Activated naive CD8-positive, alpha-beta T cell treated with anti-CD3 and anti-CD28 coated beads, Interleukin-2, amount 10 ng/mL, durations not matched to agents 7 days and 5 days (primary cell): ENCODE measurements at regions not wholly inside any gene's neighbourhood (a gene's known extent, or its start where the extent isn't known, plus 50 kb on each side); places are given as distances from the start of the nearest gene placed in this dataset.
"Not testable (repeated sequence)": the region's sequence is repeated elsewhere in the genome, so short reads cannot be mapped to it uniquely, and the experiment has no call there.

ENCODE experiments used
- ATAC-seq: fragments of 150-1000 bp; cut with Tn5 transposase; one replicate; pipeline ENCODE4 v1.10.0; 2021; ENCODE audit warnings: low read depth, moderate library complexity
- POLR2A ChIA-PET: fragments of 350-600 bp; sonication (Branson Sonifier 250); formaldehyde crosslinking; loops from one replicate; lab custom pipeline; 2021; ENCODE audit warnings: antibody characterized with exemption; lab: Charles Lee
- DNase-seq: peaks from one replicate; pipeline ENCODE4 v3.0.0; 2021
- H3K27ac Mint-ChIP-seq: one replicate; pipeline ENCODE4 v1.8.0; 2022; ENCODE audit warnings: mild to moderate bottlenecking, mixed read lengths
- H3K27me3 Mint-ChIP-seq: one replicate; pipeline ENCODE4 v1.8.0; 2022; ENCODE audit warnings: mild to moderate bottlenecking, moderate library complexity, mixed read lengths
- H3K36me3 Mint-ChIP-seq: one replicate; pipeline ENCODE4 v1.8.0; 2021; ENCODE audit warnings: mild to moderate bottlenecking, mixed read lengths
- H3K4me1 Mint-ChIP-seq: one replicate; pipeline ENCODE4 v1.8.0; 2021; ENCODE audit warnings: mixed read lengths
- H3K4me3 Mint-ChIP-seq: one replicate; pipeline ENCODE4 v1.8.0; 2022; ENCODE audit warnings: mild to moderate bottlenecking, moderate library complexity, mixed read lengths
- H3K9me3 Mint-ChIP-seq: one replicate; pipeline ENCODE4 v1.8.0; 2021; ENCODE audit warnings: mixed read lengths

DNA sequence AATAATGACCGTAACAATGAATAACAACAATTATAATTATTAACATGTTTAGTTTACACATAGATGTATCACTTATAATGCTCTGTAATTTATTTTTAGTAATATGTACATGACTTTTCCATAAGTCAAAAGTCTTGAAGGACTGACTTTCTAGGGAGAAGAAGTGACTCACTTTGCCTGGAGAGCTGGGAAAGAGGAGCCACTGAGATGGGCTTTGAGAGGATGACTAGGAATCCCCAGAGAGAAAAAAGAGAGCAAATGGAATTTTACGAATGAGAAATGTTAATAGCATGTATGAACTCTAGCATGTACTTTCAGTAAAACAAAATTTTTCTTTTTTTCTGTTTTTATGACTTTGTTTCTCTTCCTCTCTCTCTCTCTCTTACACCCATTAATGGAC lies 67.8 kb upstream of the RALY start:
- Mint-ChIP-seq H3K27me3 (peaks cover 11% of the 10 kb centered on the region), H3K4me3 (no peak overlapping the region), H3K27ac (no peak overlapping the region), H3K4me1 (no peaks in the 10 kb centered on the region), H3K9me3 (no peaks in the 10 kb centered on the region), H3K36me3 (no peaks in the 10 kb centered on the region)
- DNase-seq, result no peak
- POLR2A ChIA-PET, result no interaction called here
- ATAC-seq, result no peak

DNA sequence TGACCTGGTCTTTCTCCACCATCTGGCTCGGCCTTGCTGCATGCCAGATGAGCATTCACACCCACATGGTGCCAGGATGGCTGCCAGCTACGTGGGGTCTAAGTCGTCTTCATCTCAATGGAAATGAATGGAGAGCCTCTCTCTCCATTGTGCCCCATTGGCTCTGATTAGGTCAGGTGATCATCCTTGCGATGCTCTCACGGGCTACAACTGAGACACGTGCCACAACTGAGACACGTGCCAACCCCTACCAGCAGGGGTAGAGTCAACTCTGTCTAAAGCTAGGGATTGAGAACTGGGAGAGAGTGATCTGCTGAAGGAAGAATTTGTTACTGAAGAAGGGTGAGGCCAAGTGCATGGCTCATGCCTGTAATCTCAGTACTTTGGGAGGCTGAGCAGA lies 67.3 kb upstream of the RALY start:
- DNase-seq (no peak), ATAC-seq (no peak)
- Mint-ChIP-seq H3K9me3 (no peaks in the 10 kb centered on the region), H3K4me1 (no peaks in the 10 kb centered on the region), H3K36me3 (no peaks in the 10 kb centered on the region), H3K4me3 (no peak overlapping the region), H3K27ac (no peak overlapping the region), H3K27me3 (peaks cover 11% of the 10 kb centered on the region)
- POLR2A ChIA-PET, result no interaction called here

DNA sequence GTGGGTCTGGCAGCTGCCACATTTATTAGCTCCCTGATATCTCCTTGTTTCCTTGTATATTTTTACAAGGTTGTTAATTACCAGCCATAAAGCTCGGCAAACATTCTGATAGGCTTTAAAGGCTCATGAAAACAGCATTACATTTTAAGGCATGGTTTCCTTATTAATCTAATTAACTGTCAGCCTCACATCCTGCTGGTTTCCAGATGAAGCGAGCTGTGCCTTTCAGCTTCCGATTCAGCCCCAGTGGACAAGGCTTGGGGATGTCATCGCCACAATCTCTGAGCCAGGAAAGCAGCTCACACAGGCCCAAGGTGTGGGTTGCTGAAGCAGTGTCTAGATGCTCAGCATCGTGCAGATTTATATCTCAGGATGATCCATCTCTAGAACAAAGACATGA lies 66.0 kb upstream of the RALY start:
- ATAC-seq, result no peak
- no peak for DNase-seq
- Mint-ChIP-seq H3K9me3 (no peaks in the 10 kb centered on the region), H3K27me3 (peaks cover 9% of the 10 kb centered on the region), H3K4me3 (no peak overlapping the region), H3K27ac (no peak overlapping the region), H3K36me3 (no peaks in the 10 kb centered on the region), H3K4me1 (no peaks in the 10 kb centered on the region)
- POLR2A ChIA-PET, result no interaction called here

DNA sequence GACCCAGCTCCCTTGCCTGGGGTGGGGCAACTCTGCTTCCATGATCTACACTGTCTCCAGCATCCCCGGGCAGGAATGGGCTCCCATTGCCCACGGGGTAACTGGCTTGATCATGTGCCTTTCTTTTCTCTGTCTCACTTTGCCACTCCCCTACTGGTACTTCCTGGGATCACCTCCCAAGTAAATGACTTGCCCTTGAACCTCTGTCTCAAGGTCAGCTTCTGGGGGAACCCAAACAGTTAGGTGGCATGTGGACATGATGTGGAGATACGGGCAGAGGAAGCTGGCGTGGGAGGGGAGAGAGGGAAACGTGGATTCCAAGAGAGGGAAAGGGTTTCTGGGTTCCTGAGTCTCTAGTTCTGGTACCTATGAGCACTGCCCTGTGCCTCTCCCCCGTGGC lies 63.8 kb upstream of the RALY start:
- peaks cover 6% of the 10 kb centered on the region for H3K27me3 Mint-ChIP-seq
- H3K27ac Mint-ChIP-seq, result no peak overlapping the region
- DNase-seq, result no peak
- peaks cover 1% of the 10 kb centered on the region for H3K4me1 Mint-ChIP-seq
- H3K9me3 Mint-ChIP-seq, result no peaks in the 10 kb centered on the region
- no peak for ATAC-seq
- POLR2A ChIA-PET, result no interaction called here
- no peak overlapping the region for H3K4me3 Mint-ChIP-seq
- no peaks in the 10 kb centered on the region for H3K36me3 Mint-ChIP-seq

DNA sequence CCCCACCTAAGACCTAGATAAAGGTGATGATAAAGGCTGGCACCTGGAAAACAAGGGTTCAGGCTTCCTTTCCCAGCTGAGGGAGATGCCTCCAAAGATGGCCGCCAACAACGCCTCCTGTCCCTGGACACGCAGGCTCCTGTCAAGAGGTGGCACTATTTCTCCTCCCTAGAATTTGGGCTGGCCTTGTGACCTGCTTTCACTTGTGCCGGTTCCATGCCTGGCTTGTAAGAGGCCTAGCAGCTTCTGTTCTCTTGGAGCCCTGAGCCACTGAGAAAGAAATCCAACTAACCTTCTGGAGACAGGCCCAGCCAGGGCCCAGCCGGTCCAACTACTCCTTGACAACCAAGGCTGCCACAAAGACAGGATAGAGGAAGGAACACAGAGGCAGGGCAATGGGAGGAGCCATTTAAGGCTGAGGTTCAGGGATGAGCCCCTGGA lies 60.2 kb upstream of the RALY start:
- no peaks in the 10 kb centered on the region for H3K36me3 Mint-ChIP-seq
- no peaks in the 10 kb centered on the region for H3K9me3 Mint-ChIP-seq
- peaks cover 3% of the 10 kb centered on the region for H3K27me3 Mint-ChIP-seq
- H3K4me1 Mint-ChIP-seq, result peaks cover 1% of the 10 kb centered on the region
- POLR2A ChIA-PET, result no interaction called here
- no peak overlapping the region for H3K4me3 Mint-ChIP-seq
- peak overlapping the region; percentile 32 for H3K27ac Mint-ChIP-seq
- DNase-seq, result peak; percentile 52
- peak; percentile 85 for ATAC-seq

DNA sequence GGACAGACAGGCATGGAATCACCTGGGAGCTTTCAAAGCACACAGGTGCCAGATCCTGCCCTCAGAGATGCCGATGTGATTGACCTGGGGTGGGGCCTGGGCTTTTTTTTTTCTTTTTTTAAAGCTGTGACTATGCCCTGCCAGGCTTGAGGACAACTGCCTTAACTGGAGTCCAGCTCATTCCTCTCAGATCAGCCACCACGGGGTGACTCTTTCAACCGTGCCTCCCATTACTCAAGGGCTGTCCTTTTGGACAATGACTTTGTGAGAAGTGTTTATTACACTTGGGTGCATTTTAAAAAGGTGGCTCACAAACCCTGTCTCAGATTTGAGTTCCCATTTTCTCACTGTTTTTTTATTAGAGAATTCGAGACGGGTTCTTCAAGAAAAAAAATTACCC lies 57.1 kb upstream of the RALY start:
- H3K36me3 Mint-ChIP-seq, result no peaks in the 10 kb centered on the region
- no peak overlapping the region for H3K27ac Mint-ChIP-seq
- DNase-seq, result no peak
- H3K4me3 Mint-ChIP-seq, result no peak overlapping the region
- H3K9me3 Mint-ChIP-seq, result no peaks in the 10 kb centered on the region
- peaks cover 5% of the 10 kb centered on the region for H3K4me1 Mint-ChIP-seq
- H3K27me3 Mint-ChIP-seq, result no peaks in the 10 kb centered on the region
- no peak for ATAC-seq
- POLR2A ChIA-PET, result no interaction called here

DNA sequence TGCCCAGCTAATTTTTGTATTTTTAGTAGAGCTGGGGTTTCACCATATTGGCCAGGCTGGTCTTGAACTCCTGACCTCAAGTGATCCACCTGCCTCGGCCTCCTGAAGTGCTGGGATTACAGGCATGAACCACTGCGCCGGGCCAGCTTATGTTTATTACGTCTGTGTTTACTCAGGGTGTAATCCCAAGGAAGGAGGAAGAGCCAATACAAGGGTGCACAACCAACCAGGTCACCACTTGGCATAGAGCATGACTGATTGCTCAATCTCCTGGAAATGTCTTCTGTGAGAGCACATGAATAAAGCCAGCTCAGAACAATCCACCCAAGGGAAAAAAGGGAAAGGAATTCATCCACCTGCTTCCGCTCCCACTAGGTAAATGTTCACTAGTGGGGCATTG lies 54.7 kb upstream of the RALY start:
- H3K4me3 Mint-ChIP-seq, H3K27ac Mint-ChIP-seq, DNase-seq, H3K36me3 Mint-ChIP-seq, H3K27me3 Mint-ChIP-seq, H3K4me1 Mint-ChIP-seq, H3K9me3 Mint-ChIP-seq, ATAC-seq: not testable (repeated sequence)
- POLR2A ChIA-PET, result interaction anchor here (0.6 kb wide), 1 partner anchor 190 kb away, joined by 3 read pairs; no protein-coding TSS in a partner anchor

DNA sequence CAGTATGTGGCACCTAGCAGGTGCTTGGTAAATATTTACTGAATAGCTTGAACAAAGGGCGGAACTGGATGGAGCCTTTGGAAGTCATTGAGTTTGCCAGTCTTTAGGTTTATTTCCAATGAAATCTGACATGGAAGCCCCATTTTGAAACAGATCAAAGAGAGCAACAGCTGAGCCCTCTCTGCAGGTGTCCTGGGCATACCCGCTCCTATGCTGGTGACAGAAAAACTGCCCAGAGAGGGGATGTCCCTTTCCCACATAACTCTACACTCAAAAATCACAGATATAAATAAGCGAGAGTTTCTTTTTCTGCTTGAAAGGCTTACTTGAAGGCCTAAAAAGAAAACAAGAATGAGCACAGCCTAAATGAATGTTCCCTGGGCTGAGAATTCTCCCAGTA lies 53.0 kb upstream of the RALY start:
- Mint-ChIP-seq H3K36me3 (no peaks in the 10 kb centered on the region), H3K4me1 (peaks cover 3% of the 10 kb centered on the region), H3K9me3 (no peaks in the 10 kb centered on the region), H3K4me3 (no peak overlapping the region), H3K27me3 (no peaks in the 10 kb centered on the region), H3K27ac (no peak overlapping the region)
- no peak for ATAC-seq
- POLR2A ChIA-PET, result no interaction called here
- no peak for DNase-seq
